Panc1 (cell line): ENCODE measurements at regions not wholly inside any gene's neighbourhood (a gene's known extent, or its start where the extent isn't known, plus 50 kb on each side); places are given as distances from the start of the nearest gene placed in this dataset.

ENCODE experiments used
- ATAC-seq: fragments of 200-7000 bp; cut with Tn5 transposase; 2 replicates; pipeline ENCODE4 v1.9.1; 2020; ENCODE audit warnings: mild to moderate bottlenecking, moderate library complexity
- BruUV-seq: library from RNA; stranded (reverse); fragments of 400-500 nt; replicated peaks from 2 replicates; lab custom pipeline; 2021; lab: Mats Ljungman, UMichigan
- CTCF ChIA-PET: fragments of 300-600 bp; sonication (Branson Sonifier 250); formaldehyde crosslinking; loops from one replicate; lab custom pipeline; 2022; ENCODE audit warnings: antibody characterized with exemption; lab: Charles Lee
- POLR2A ChIA-PET: fragments of 300-600 bp; sonication (Branson Sonifier 250); formaldehyde crosslinking; loops from one replicate; lab custom pipeline; 2022; ENCODE audit warnings: antibody characterized with exemption; lab: Charles Lee
- DNase-seq: peaks from one replicate; pipeline ENCODE4 v3.0.0-alpha.2; 2010; ENCODE audit warnings: low read depth, low spot score
- H3K27ac ChIP-seq: 2 replicates; pipeline ENCODE4 v1.5.1; 2011; ENCODE audit warnings: mild to moderate bottlenecking, low read length, inconsistent platforms
- H3K27me3 ChIP-seq: fragments of 200-500 bp; sonication (Bioruptor generic); 2 replicates; pipeline ENCODE4 v1.6.0; 2014; ENCODE audit warnings: low read length, inconsistent platforms; ENCODE audit not compliant: control insufficient read depth, insufficient read depth
- H3K36me3 ChIP-seq: fragments of 200-500 bp; sonication (Bioruptor generic); 2 replicates; pipeline ENCODE4 v1.5.1; 2014; ENCODE audit warnings: inconsistent platforms, mild to moderate bottlenecking, low read length, moderate library complexity; ENCODE audit not compliant: control insufficient read depth, insufficient read depth
- H3K4me1 ChIP-seq: 2 replicates; pipeline ENCODE4 v1.5.1; 2011; ENCODE audit warnings: inconsistent platforms, mild to moderate bottlenecking, low read length, moderate library complexity; ENCODE audit not compliant: control insufficient read depth, insufficient read depth
- H3K4me3 ChIP-seq, 2 experiments: 2 replicates each; pipeline ENCODE4 v1.5.1; 2011 to 2012; ENCODE audit warnings: low read depth in 2 of 2, low read length in 2 of 2, mild to moderate bottlenecking in 2 of 2, inconsistent platforms in 1 of 2, moderate library complexity in 1 of 2
- H3K9me3 ChIP-seq: fragments of 200-500 bp; sonication (Bioruptor generic); 2 replicates; pipeline ENCODE4 v1.5.1; 2014; ENCODE audit warnings: low read depth, mild to moderate bottlenecking, inconsistent platforms, low read length, moderate library complexity; ENCODE audit not compliant: control insufficient read depth, insufficient read depth
- CTCF ChIP-seq: fragments of 450-650 bp; IDR thresholded peaks from 2 replicates; pipeline ENCODE4 v1.5.1; 2017; ENCODE audit warnings: mild to moderate bottlenecking
- POLR2AphosphoS5 ChIP-seq: IDR thresholded peaks from 2 replicates; pipeline ENCODE4 v1.6.1; 2012; ENCODE audit warnings: mild to moderate bottlenecking, low read depth, low read length, moderate library complexity
- REST ChIP-seq, 2 experiments: IDR thresholded peaks; 2 replicates each; pipeline ENCODE4 v1.6.1; 2011 to 2012; ENCODE audit warnings: low read depth in 2 of 2, control low read depth in 1 of 2, low read length in 1 of 2, mild to moderate bottlenecking in 1 of 2, moderate library complexity in 1 of 2; ENCODE audit not compliant: insufficient read depth in 1 of 2
- SIN3A ChIP-seq: IDR thresholded peaks from 2 replicates; pipeline ENCODE4 v1.6.1; 2012; ENCODE audit warnings: low read depth, mild to moderate bottlenecking, low read length, moderate library complexity, borderline replicate concordance; ENCODE audit not compliant: insufficient read depth
- TCF7L2 ChIP-seq: IDR thresholded peaks from 2 replicates; pipeline ENCODE4 v1.6.1; 2011; ENCODE audit warnings: mild to moderate bottlenecking, low read depth, low read length, inconsistent platforms
- in situ Hi-C: cut with HindIII; loops from 2 replicates; pipeline ENCODE4 v1.10.0; 2016; ENCODE audit warnings: low sequenced_read_pairs, low pct_unique_long_range_greater_than_20kb
- intact Hi-C: fragments of 100-400 bp; cut with micrococcal nuclease; formaldehyde crosslinking; loops from one replicate; pipeline ENCODE4 v1.10.0; 2022; ENCODE audit not compliant: unreplicated experiment

- ATAC-seq = no peak
- in situ Hi-C loops = no loop called here
- CTCF ChIA-PET = no interaction called here
- H3K36me3 ChIP-seq = no peaks in the 10 kb centered on the region
- intact Hi-C loops = no loop called here
- DNase-seq = no peak
- no peaks in the 10 kb centered on the region for H3K27me3 ChIP-seq
- no TSS peak for BruUV-seq
- H3K27ac ChIP-seq = no peak overlapping the region
- H3K4me1 ChIP-seq = no peaks in the 10 kb centered on the region; the same call in 1 of the 2 replicates
- TF ChIP-seq REST (IDR thresholded peaks at IDR 0.05; ENCODE audit: insufficient read depth in 1 of 2, low read depth in 2 of 2, low read length in 1 of 2) = no peak
- TF ChIP-seq POLR2AphosphoS5 = no peak
- no peak for TF ChIP-seq TCF7L2
- TF ChIP-seq CTCF = no peak
- TF ChIP-seq SIN3A = no peak
- POLR2A ChIA-PET = no interaction called here
- H3K4me3 ChIP-seq = no peak overlapping the region
- no peaks in the 10 kb centered on the region for H3K9me3 ChIP-seq
Observed at GRCh38 chr12:89815225-89815624, 106.6 kb upstream of the ATP2B1 start.

GRCh38 chr12:89803412-89803811 is 94.8 kb upstream of the ATP2B1 start:
- ATAC-seq = no peak
- intact Hi-C loops (no loop called here), in situ Hi-C loops (no loop called here)
- Histone ChIP-seq H3K27ac (no peak overlapping the region), H3K4me1 (no peaks in the 10 kb centered on the region), H3K4me3 (no peak overlapping the region), H3K36me3 (no peaks in the 10 kb centered on the region), H3K9me3 (no peaks in the 10 kb centered on the region), H3K27me3 (no peaks in the 10 kb centered on the region)
- POLR2A ChIA-PET = no interaction called here
- TF ChIP-seq REST (IDR thresholded peaks at IDR 0.05; ENCODE audit: insufficient read depth in 1 of 2, low read depth in 2 of 2, low read length in 1 of 2) (no peak), CTCF (no peak), POLR2AphosphoS5 (no peak), SIN3A (no peak), TCF7L2 (no peak)
- no TSS peak for BruUV-seq
- DNase-seq = no peak
- CTCF ChIA-PET = no interaction called here
